ENCODE measurements at regions not wholly inside any gene's neighbourhood (a gene's known extent, or its start where the extent isn't known, plus 50 kb on each side); places are given as distances from the start of the nearest gene placed in this dataset.

GRCh38 chr9:27726244-27727081 lies 153.2 kb upstream of the C9orf72 start:
- intact Hi-C loops (cut with DNase I) = no loop called here
- DNase-seq (ENCODE audit: low spot score) = no peak

GRCh38 chr9:27732494-27732893 lies 159.2 kb upstream of the C9orf72 start:
- intact Hi-C loops (cut with DNase I) = no loop called here
- no peak for DNase-seq (ENCODE audit: low spot score)

DNA sequence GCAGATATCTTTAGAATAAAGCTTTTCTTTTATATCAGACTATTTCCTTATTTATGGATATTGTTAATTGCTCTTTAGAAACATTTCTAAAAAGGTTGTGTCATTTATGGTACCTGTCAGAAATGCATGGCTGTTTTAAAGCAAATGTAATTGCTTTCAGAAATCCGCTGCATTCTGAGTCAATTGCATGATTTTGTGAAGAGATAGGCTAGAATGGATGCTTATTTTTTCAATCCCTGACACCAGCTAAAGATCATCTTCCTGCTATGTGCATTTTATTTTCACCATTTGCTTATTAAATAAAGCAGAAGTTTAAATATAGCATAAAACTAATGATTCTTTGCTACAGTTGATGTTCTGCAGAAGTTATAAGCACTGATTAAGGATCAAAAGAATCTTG lies 170.2 kb upstream of the C9orf72 start:
- no peak for DNase-seq (ENCODE audit: low spot score)
- intact Hi-C loops (cut with DNase I) = no loop called here

DNA sequence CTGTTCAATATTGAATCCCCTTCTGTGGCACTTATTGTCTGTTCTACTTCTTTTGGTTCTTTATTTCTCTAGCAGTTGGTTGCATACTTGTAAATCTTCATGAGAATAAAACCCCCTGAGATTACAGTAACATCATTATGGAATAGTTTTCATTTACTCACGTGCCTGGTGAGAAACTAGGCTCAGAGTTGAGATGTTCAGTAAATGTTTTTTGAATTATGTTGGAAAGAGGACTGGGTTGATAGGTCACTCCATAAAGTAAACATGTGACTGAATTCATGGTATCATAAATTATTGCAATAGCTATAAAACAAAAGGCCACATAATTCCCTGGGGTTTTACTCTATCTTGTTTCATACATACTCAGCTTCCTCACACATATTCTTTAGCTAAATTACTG lies 174.2 kb upstream of the C9orf72 start:
- no peak for DNase-seq (ENCODE audit: low spot score)
- intact Hi-C loops (cut with DNase I) = no loop called here

DNA sequence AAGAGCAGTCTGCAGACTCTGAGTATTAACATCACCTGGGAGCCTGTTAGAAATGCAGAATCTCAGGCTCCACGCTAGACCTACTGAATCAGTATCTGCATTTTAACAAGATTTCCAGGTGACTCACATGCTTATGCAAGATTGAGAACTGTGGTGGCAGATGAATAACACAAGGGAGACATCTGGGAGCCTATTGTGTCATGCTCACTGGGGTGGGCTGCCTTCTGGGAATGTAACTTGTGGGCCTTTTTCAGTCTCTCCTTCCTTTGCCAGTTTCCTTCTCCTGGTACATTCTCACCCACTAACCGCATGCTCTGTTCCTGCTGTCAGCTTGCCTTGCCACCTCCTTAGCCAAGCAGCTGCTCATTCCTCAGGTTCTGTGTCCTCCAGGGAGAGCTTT lies 176.6 kb upstream of the C9orf72 start:
- DNase-seq (ENCODE audit: low spot score) = no peak
- intact Hi-C loops (cut with DNase I) = no loop called here

- intact Hi-C loops (cut with DNase I) = no loop called here
- no peak for DNase-seq (ENCODE audit: low spot score)
Measured at GRCh38 chr9:27750566-27750965, 177.3 kb upstream of the C9orf72 start.

DNA sequence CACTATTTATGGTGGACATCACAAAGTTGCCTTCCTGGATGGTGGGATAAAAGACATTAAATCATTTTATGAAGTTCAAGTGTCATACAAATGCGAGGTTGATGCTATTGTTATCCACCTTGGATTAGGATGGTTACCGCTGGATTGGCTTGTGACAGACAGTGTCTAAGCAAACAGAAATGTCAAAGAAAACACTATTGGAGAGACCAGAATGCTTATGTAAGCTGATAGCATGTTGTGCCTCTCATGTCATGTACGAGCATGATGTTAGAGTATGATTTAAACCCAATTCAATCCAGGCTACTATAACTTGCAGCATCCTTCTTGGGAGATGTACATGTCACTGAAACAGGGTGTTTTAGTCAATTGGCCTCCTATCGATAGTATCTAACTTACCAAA lies 178.8 kb upstream of the C9orf72 start:
- intact Hi-C loops (cut with DNase I) = no loop called here
- DNase-seq (ENCODE audit: low spot score) = no peak

DNA sequence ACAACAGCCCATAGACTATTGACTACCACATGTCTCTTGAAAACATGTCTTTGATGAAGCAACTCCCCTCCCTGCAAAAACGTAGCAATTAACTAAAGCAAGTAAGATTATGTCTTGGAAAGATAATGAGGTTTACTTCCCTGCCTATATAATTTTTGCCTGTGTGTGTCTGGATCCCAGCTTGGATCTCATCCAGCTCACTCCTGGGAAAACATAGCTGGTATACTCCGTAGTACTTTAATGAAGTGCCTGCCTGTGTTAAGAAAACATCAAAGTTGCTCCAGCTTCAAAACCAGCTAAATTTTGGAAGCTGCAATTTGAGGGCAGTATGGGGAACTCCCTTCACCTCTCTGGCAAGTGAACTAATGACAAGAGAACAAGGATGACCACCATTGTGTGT lies 182.6 kb upstream of the C9orf72 start:
- intact Hi-C loops (cut with DNase I) = no loop called here
- no peak for DNase-seq (ENCODE audit: low spot score)

GRCh38 chr9:27756418-27756817 lies 183.1 kb upstream of the C9orf72 start:
- intact Hi-C loops (cut with DNase I) = no loop called here
- DNase-seq (ENCODE audit: low spot score) = no peak

- intact Hi-C loops (cut with DNase I) = no loop called here
- DNase-seq (ENCODE audit: low spot score) = no peak
Measured at GRCh38 chr9:27763831-27764230, 190.6 kb upstream of the C9orf72 start.

DNA sequence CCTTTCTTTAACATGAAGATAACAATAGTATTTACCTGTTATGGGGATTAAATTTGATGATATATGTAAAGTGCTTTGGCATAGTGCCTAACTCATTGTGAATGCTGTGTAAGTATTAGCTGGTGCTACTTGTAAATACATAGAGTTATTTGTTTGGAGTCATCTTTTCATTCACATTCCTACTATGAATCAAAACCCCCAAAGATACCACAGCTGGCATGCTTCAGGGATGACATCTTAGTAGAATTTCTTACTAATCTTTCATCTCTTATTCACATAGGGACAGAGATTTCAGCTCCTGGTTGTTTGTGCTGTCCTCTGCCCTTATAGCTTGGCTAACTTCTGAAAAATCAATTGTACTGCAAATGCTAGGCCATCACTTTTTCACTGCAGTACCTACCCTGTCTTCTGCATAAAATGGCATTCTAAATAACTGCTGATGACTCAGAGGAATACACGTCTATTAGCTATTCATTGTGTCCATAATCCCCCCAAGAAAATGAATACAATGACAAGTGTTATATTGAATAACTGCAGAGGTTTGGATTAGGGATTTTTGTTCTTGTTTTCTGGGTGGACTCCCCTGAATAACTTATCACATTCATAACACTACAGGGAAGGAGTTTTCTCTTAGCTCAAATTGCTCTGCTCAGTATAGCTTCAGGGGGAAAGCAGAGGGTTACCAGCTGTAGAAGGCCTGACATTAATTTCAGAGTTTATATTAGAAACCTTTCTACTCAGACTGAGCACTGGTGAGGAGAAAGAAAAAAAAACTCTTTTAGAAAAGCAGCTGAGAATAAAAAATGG lies 192.2 kb upstream of the C9orf72 start:
- intact Hi-C loops (cut with DNase I) = no loop called here
- DNase-seq (ENCODE audit: low spot score) = no peak

DNA sequence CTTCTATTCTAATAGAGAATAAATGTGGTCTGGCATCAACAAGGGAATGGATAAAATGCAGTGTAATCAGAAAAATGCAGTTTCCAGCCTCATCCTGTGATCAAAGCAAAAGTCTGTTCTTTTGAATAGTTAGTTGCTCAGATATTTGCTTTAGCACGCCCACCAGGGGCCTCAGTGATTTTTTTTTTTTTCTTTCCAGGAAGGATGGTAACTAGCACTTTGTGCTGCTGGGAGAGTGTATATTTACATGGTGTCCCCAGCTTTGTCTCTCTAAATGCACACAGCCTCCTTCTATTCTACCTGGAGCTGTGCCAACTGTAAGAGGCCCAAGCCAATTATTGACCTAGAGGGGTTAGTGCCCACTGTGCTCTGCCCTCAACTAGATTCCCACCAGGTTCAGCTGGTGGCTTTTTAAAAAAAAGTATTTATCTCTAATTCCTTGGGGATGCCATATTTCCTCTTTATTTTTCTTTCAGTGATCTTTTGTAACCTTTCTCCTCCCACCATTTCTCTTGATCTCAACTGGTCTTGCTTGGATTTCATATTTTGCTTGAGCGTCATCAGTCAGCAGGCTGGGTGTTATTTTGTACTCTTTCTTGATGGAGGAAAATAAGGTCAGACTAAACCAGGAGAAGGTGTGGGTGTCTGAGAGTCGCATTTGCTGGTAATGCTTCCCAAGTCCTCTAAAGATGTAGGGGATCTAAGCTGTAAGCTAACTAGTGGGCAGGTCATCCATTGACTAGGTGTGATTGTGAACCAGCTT lies 193.0 kb upstream of the C9orf72 start:
- no peak for DNase-seq (ENCODE audit: low spot score)
- intact Hi-C loops (cut with DNase I) = no loop called here

GRCh38 chr9:27768781-27769180 lies 195.5 kb upstream of the C9orf72 start:
- intact Hi-C loops (cut with DNase I) = no loop called here
- DNase-seq (ENCODE audit: low spot score) = no peak

GRCh38 chr9:27770541-27770940 lies 197.3 kb upstream of the C9orf72 start:
- DNase-seq (ENCODE audit: low spot score) = no peak
- intact Hi-C loops (cut with DNase I) = no loop called here

DNA sequence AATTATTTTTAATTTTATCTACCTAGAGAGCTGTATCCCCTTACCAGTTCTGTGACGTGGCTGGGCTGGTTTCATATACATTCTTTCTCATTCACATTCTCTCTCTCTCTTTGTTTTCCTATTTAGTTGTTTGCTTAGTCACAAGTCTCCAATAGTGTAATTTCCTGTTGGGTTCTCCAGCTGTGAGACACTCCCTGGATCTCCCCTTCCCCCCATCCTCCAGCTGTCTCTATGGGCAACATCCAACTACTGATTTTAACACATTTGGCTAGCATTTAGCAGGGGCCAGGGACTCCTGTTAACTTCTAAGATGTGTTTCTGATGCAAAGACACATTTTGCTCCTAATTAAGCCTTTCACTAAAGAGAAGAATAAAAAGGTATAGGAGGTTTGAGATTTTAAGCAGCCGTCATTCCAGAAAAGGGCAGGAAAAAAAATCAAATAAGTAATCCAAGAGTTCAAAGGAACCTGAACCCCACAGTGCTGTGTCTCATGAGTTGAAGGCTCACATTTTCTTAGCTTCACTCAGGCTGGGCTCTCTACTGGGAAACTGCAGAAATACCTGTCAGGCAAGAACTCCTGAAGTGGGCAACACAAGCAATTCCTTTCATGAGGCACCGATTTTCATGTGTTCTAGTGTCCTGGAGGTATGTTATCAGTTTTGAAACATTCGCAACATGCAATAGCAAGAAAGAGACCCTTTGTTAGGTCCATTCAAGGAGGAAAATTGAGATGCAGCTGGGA lies 198.7 kb upstream of the C9orf72 start:
- no peak for DNase-seq (ENCODE audit: low spot score)
- intact Hi-C loops (cut with DNase I) = no loop called here

DNA sequence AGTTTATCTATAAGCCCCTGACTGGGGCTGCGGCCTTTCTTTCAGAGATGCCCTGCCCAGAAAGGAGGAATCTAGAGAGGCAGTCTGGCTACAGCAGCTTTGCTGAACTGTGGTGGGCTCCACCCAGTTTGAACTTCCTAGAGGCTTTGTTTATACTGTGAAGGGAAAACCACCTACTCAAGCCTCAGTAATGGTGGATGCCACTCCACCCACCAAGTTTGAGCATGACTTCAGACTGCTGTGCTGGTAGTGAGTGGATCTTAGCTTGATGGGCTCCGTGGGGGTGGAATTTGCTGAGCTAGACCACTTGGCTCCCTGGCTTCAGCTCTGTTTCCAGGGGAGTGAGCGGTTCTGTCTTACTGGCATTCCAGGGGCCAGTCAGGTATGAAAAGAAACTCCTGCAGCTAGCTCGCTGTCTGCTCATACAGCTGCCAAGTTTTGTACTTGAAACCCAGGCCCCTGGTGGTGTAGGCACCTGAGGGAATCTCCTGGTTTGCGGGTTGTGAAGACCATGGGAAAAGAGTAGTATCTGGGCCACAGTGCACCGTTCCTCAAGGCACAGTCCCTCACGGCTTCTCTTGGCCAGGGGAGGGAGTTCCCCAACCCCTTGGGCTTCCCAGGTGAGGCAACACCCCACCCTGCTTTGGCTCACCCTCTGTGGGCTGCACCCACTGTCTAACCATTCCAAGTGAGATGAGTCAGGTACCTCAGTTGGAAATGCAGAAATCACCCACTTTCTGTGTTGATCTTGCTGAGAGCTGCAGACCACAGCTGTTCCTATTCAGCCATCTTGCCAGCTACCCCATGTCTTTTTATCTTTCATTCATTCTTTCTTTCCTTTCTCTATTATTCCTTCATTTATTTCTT lies 211.8 kb upstream of the C9orf72 start:
- DNase-seq (ENCODE audit: low spot score) = no peak
- intact Hi-C loops (cut with DNase I) = no loop called here

DNA sequence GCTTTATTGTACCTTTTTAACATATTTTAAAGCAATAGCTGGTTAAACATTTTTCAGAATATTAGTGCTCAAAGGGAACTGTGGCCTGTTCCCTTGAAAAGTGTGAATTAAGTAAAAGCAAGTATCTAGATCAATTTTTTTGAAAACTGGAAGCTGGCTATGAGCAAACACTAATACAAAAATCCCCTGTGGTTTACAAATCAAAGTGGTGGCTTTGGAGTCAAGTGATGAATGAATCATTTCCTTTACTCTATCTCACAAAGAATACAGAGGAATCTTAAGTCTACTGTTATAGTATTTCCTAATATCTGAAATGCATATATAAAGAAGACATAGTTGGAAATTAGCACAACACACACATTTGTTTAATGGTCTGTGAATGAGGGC lies 212.4 kb upstream of the C9orf72 start:
- intact Hi-C loops (cut with DNase I) = no loop called here
- DNase-seq (ENCODE audit: low spot score) = no peak

DNA sequence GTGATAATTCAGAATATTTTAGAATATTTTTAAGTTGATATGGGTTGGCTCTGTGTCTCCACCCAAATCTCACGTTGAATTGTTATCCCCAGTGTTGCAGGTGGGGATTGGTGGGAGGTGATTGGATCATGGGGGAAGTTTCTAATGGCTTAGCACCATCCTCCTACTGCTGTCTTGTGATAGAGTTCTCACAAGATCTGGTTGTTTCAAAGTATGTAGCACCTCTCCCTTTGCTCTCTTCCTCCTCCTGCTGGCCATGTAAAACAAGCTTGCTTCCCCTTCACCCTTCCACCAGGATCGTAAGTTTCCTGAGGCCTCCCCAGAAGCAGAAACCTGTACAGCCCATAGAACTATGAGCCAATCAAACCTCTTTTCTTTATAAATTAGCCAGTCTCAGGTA lies 214.6 kb upstream of the C9orf72 start:
- intact Hi-C loops (cut with DNase I) = no loop called here
- DNase-seq (ENCODE audit: low spot score) = no peak

DNA sequence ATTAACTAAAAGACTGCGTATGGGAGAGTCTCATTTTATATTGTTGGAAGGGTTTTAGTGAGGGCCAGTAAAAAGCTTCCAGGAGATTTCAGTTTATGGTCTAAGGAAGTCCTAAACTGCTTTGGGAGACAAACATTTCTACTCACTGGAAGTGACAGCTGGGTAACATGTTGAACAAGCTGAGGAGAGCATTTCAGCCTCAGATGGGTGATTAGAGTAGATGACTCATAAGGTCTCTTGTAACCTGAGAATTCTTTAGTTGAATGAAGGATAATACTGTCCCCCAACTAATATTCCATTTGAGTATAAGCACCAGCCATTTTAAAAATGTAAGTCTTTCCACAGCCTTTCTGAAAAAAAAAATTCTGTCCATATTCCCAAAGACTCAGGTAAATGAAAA lies 218.0 kb upstream of the C9orf72 start:
- intact Hi-C loops (cut with DNase I) = no loop called here
- no peak for DNase-seq (ENCODE audit: low spot score)

Data from posterior vena cava (tissue), 2 donors.